Activated naive CD4-positive, alpha-beta T cell treated with anti-CD3 and anti-CD28 coated beads, Interleukin-2, amount 50 U/mL, for 72 hours (primary cell): ENCODE measurements at regions not wholly inside any gene's neighbourhood (a gene's known extent, or its start where the extent isn't known, plus 50 kb on each side); places are given as distances from the start of the nearest gene placed in this dataset.
A peak's percentile ranks its signal among the peaks of the same experiment; 100 is the strongest.
"Not testable (repeated sequence)": the region's sequence is repeated elsewhere in the genome, so short reads cannot be mapped to it uniquely, and the experiment has no call there.

Experiments used
- ATAC-seq, 2 donors: fragments of 150-1000 bp; cut with Tn5 transposase; 2 replicates each; pipeline ENCODE4 v1.10.0; 2021; ENCODE audit warnings: mild to moderate bottlenecking in 2 of 2, moderate library complexity in 2 of 2
- DNase-seq, 2 donors: peaks; one replicate each; pipeline ENCODE4 v3.0.0; 2021 to 2022; ENCODE audit warnings: low spot score in 2 of 2
- H3K27ac Mint-ChIP-seq, 2 donors: one replicate each; pipeline ENCODE4 v1.8.0; 2022; ENCODE audit warnings: mild to moderate bottlenecking in 2 of 2, mixed read lengths in 2 of 2
- H3K36me3 Mint-ChIP-seq, 2 donors: one replicate each; pipeline ENCODE4 v1.8.0; 2022; ENCODE audit warnings: mixed read lengths in 2 of 2
- H3K9me3 Mint-ChIP-seq, 2 donors: one replicate each; pipeline ENCODE4 v1.8.0; 2022; ENCODE audit warnings: mixed read lengths in 2 of 2

DNA sequence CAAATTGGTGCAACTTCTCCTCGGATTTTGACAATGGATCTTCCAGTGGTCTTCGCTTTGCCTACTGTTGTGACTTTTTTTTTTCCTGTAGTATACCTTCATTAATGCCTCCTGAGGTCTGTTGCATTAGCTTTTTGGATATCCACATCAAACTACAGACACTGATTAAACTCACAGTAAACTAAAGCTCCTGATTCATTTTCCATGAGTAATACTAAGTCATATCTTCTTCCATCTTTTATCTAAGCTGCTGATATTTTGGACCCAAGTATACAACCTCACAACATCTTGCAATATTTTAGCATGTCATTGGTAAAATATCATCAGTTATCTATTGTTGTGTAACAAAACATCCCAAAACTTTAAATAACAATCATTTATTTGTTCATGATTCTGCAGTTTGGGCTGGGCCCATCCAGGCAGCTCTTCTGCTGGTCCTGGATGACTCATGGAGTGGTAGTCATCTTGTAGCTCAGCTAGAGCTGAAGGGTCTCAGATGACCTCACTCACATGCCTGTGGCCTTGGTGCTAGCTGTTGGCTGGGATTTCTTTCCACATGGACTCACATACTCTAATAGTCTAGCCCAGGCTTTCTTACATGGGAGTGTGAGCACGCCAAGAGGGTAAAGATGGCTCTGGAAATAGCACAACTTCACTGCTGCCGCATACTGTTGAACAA, 78.3 kb upstream of the SRSF6 start:
- H3K36me3 Mint-ChIP-seq, result no peaks in the 10 kb centered on the region

GRCh38 chr20:43376831-43377230, 80.9 kb upstream of the SRSF6 start:
- Mint-ChIP-seq H3K9me3 (no peaks in the 10 kb centered on the region), H3K27ac (no peak overlapping the region), H3K36me3 (no peaks in the 10 kb centered on the region)
- ATAC-seq, result no peak
- no peak for DNase-seq

More for the DNA sequence above, 78.3 kb upstream of the SRSF6 start:
- Mint-ChIP-seq H3K27ac (no peak overlapping the region), H3K9me3 (no peaks in the 10 kb centered on the region)
- no peak for ATAC-seq
- no peak for DNase-seq

- Mint-ChIP-seq H3K36me3 (no peaks in the 10 kb centered on the region), H3K27ac (no peak overlapping the region), H3K9me3 (no peaks in the 10 kb centered on the region)
- DNase-seq (no peak), ATAC-seq (no peak)
Observed at GRCh38 chr20:43375591-43375990, 82.1 kb upstream of the SRSF6 start.

DNA sequence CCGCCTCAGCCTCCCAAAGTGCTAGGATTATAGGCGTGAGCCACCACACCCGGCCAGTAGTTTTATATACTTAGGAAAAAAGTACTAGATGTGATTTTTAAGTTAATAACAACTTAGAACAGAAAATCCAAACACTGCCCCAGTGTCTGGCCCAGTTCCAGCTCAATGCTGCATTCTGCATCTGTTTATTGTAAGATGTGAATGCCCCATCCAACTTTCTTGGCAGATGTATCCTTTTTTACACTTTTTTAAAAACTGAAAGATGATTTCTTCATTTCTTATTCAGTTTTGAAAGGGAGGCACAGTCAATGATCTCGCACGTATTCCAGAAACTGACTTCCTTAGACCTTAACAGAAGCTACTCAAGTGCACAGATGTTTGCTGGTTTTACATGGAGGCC, 85.6 kb upstream of the SRSF6 start:
- ATAC-seq, result no peak
- H3K9me3 Mint-ChIP-seq, result no peaks in the 10 kb centered on the region

GRCh38 chr20:43365691-43366090, 92.0 kb upstream of the SRSF6 start:
- H3K9me3 Mint-ChIP-seq, result no peaks in the 10 kb centered on the region
- H3K27ac Mint-ChIP-seq, result no peak overlapping the region
- H3K36me3 Mint-ChIP-seq, result no peaks in the 10 kb centered on the region
- no peak for DNase-seq
- no peak for ATAC-seq

More for the DNA sequence above, 85.6 kb upstream of the SRSF6 start:
- no peak for DNase-seq
- Mint-ChIP-seq H3K27ac (no peak overlapping the region), H3K36me3 (no peaks in the 10 kb centered on the region)

DNA sequence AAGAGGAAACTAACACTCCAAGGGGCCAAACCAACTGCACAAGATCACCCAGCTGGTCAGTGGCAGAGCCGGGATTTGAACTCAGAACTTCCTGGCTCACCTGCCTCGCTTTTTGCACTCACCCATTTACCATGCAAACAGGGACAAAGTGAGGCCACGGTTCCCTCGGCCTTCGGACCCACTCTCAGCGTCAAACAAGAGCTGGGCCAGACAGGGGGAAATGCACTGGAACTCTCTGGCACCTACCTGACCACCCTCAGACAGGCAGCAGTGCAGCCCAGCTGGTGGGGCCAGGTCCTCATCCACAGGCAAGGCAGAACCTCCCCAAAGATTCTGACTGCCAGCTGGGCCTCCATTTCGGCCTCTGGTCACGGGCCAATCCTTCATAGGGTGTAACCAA, 93.7 kb upstream of the SRSF6 start:
- no peak for DNase-seq
- Mint-ChIP-seq H3K9me3 (no peaks in the 10 kb centered on the region), H3K27ac (no peak overlapping the region), H3K36me3 (no peaks in the 10 kb centered on the region)
- ATAC-seq, result no peak

- no peak for ATAC-seq
Observed at GRCh38 chr20:43363506-43363905, 94.2 kb upstream of the SRSF6 start.

GRCh38 chr20:43361526-43361925, 96.2 kb upstream of the SRSF6 start:
- H3K9me3 Mint-ChIP-seq, result no peaks in the 10 kb centered on the region
- ATAC-seq (no peak), DNase-seq (no peak)
- no peaks in the 10 kb centered on the region for H3K36me3 Mint-ChIP-seq
- H3K27ac Mint-ChIP-seq, result no peak overlapping the region

More at GRCh38 chr20:43363506-43363905, 94.2 kb upstream of the SRSF6 start:
- Mint-ChIP-seq H3K27ac (no peak overlapping the region), H3K36me3 (no peaks in the 10 kb centered on the region), H3K9me3 (no peaks in the 10 kb centered on the region)
- no peak for DNase-seq

DNA sequence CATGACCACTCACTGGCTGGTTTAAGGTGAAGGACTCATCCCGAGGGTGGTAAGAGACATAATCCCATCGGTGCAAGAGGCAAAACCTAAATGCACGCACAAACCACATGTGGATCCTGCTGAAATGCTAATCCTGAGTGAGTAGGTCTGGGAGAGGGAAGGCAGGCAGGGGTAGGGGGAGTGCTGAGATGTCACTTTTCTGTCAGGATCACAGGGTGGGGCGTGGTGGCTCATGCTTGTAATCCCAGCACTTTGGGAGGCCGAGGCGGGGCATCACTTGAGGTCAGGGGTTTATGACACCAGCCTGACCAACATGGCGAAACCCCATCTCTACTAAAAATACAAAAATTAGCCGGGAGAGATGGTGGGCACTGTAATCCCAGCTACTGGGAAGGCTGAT, 97.7 kb upstream of the SRSF6 start:
- ATAC-seq (no peak), DNase-seq (no peak)
- Mint-ChIP-seq H3K36me3 (no peaks in the 10 kb centered on the region), H3K9me3 (no peaks in the 10 kb centered on the region), H3K27ac (peak overlapping the region in 1 of 2 donors; percentile 2)

- DNase-seq, result no peak
- Mint-ChIP-seq H3K36me3 (no peaks in the 10 kb centered on the region), H3K27ac (no peak overlapping the region), H3K9me3 (no peaks in the 10 kb centered on the region)
- ATAC-seq, result no peak
Observed at GRCh38 chr20:43358811-43359210, 98.9 kb upstream of the SRSF6 start.

- DNase-seq, result no peak
- H3K27ac Mint-ChIP-seq, result no peak overlapping the region
- ATAC-seq, result no peak
- no peaks in the 10 kb centered on the region for H3K9me3 Mint-ChIP-seq
- H3K36me3 Mint-ChIP-seq, result no peaks in the 10 kb centered on the region
Observed at GRCh38 chr20:43357352-43357751, 100.3 kb upstream of the SRSF6 start.

GRCh38 chr20:43355610-43356009, 102.1 kb upstream of the SRSF6 start:
- ATAC-seq (no peak), DNase-seq (no peak)
- H3K27ac Mint-ChIP-seq, result no peak overlapping the region
- no peaks in the 10 kb centered on the region for H3K9me3 Mint-ChIP-seq
- H3K36me3 Mint-ChIP-seq, result no peaks in the 10 kb centered on the region

DNA sequence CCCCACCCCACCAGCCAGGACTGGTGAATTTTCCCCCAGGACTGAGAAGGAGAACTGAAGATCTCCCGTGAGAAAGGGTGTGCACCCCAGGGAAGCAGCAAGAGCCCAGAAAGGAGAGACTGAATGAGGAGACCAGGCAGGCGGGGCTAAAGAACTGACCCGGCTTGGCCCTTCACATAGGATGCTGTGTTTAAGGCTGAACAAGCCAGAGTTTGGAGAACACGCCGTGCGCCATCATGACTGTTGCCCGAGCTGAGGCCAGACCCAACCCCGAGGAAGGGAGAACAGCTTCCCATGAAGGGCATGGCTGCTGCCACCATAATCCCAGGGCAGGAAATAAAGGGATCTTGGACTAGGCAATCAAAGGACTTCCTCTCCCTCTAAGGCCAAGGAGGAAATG, 104.7 kb upstream of the SRSF6 start:
- Mint-ChIP-seq H3K9me3 (no peaks in the 10 kb centered on the region), H3K27ac (no peak overlapping the region), H3K36me3 (no peaks in the 10 kb centered on the region)
- DNase-seq, result no peak
- ATAC-seq, result no peak

GRCh38 chr20:43350694-43351093, 107.0 kb upstream of the SRSF6 start:
- not testable (repeated sequence) for DNase-seq, ATAC-seq, H3K27ac Mint-ChIP-seq, H3K9me3 Mint-ChIP-seq, H3K36me3 Mint-ChIP-seq

DNA sequence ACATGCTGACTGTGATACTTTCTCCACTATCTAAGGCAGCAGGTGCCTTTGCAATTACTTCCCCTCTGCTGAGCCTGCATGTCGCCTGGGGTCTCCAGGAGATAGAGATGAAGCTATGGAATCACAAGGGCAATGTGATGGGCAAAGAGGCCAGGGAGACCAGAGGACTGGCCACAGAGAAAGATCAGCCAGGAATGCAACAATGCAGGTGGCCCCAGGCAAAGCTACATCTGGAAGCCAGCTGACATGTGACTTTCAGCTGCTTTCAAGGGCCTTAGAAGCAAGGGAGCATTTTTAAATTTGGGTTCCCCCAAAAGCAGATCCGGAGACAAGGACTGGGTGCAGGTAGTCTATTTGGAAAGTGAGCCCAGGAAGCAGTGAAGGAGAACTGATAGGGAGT, 107.9 kb upstream of the SRSF6 start:
- peaks cover 6 to 7% of the 10 kb centered on the region in 2 donors for H3K9me3 Mint-ChIP-seq
- DNase-seq, result no peak
- H3K27ac Mint-ChIP-seq, result no peak overlapping the region
- peaks cover 4 to 8% of the 10 kb centered on the region in 2 donors for H3K36me3 Mint-ChIP-seq
- no peak for ATAC-seq

DNA sequence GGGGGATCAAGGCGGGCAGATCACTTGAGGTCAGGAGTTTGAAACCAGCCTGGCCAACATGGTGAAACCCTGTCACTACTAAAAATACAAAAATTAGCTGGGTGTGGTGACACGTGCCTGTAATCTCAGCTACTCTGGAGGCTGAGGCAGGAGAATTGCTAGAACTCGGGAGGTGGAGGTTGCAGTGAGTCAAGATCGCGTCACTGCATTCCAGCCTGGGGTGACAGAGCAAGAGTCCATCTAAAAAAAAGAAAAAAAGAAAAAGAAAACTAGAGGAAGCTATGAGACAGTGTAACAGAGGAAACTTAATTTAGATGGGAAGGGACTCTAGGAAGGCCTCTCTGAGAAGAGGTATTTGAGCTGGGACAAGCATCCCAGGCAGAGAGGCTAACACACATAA, 109.9 kb upstream of the SRSF6 start:
- not testable (repeated sequence) for DNase-seq, ATAC-seq, H3K27ac Mint-ChIP-seq
- H3K9me3 Mint-ChIP-seq, result peaks cover 18 to 19% of the 10 kb centered on the region in 2 donors
- H3K36me3 Mint-ChIP-seq, result peaks cover 4 to 21% of the 10 kb centered on the region in 2 donors

DNA sequence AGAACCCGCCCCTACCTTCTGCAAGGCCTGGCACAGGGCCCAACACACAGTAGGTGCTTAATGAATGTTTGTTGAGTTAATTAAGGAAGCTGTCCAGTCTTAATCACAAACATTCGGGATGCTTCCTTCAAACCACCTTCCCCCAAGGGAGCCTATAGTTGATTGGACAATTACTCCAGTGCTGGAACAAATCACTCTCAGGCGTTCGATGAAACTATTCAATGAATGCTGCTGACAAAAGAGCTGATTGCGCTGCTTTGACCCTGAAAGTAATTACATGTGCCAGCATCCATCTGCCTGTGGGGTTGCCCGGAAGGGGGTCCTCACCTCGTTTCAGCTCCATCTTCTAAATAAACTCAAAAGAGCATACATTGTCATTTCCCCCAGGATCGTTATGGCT, 112.0 kb upstream of the SRSF6 start:
- Mint-ChIP-seq H3K27ac (peak overlapping the region in 1 of 2 donors; percentile 33), H3K9me3 (peaks cover 18 to 22% of the 10 kb centered on the region in 2 donors), H3K36me3 (peaks cover 4 to 21% of the 10 kb centered on the region in 2 donors)
- ATAC-seq (no peak), DNase-seq (no peak)

- ATAC-seq (no peak), DNase-seq (no peak)
- H3K36me3 Mint-ChIP-seq, result peaks cover 4 to 21% of the 10 kb centered on the region in 2 donors
- H3K9me3 Mint-ChIP-seq, result peaks cover 22% of the 10 kb centered on the region in 2 donors
- no peak overlapping the region for H3K27ac Mint-ChIP-seq
Observed at GRCh38 chr20:43341511-43341910, 116.2 kb upstream of the SRSF6 start.
